Thyroid gland (tissue), 4 donors: ENCODE measurements at regions not wholly inside any gene's neighbourhood (a gene's known extent, or its start where the extent isn't known, plus 50 kb on each side); places are given as distances from the start of the nearest gene placed in this dataset.

ENCODE experiments used
- DNase-seq, 2 donors: peaks; one replicate each; pipeline ENCODE4 v3.0.0-alpha.2; 2019
- H3K27ac ChIP-seq, 3 donors: fragments of 200-600 bp; sonication (generic); 1 replicate in 2 of 3; 2 replicates in 1 of 3; pipeline ENCODE4 v1.5.1; 2016 to 2019; ENCODE audit warnings: mild to moderate bottlenecking in 1 of 3, moderate library complexity in 1 of 3
- H3K27me3 ChIP-seq: fragments of 200-600 bp; sonication (generic); one replicate; pipeline ENCODE4 v1.5.1; 2019
- H3K36me3 ChIP-seq, 2 donors: fragments of 200-600 bp; sonication (generic); one replicate each; pipeline ENCODE4 v1.5.1; 2016 to 2019
- H3K4me1 ChIP-seq, 2 donors: fragments of 200-600 bp; sonication (generic); one replicate each; pipeline ENCODE4 v1.5.1; 2017 to 2019
- H3K4me3 ChIP-seq, 3 donors: fragments of 200-600 bp; sonication (generic); replicated peaks in 1 of 3; 1 replicate in 2 of 3; 2 replicates in 1 of 3; pipeline ENCODE4 v1.5.1; 2016; ENCODE audit warnings: mild to moderate bottlenecking in 1 of 3
- H3K9me3 ChIP-seq: fragments of 200-600 bp; sonication (generic); one replicate; pipeline ENCODE4 v1.5.1; 2017
- POLR2A ChIP-seq, 2 donors: fragments of 450-650 bp; IDR thresholded peaks; one replicate each; pipeline ENCODE4 v1.6.1; 2017; ENCODE audit warnings: antibody characterized with exemption in 2 of 2, mild to moderate bottlenecking in 2 of 2, moderate library complexity in 1 of 2
- WGBS, 2 donors: methylation state at CpG; one replicate each; pipeline ENCODE4 v1.1.5; 2017; 5-methylcytosine and 5-hydroxymethylcytosine counted together
- intact Hi-C: fragments of 100-400 bp; cut with DNase I; formaldehyde crosslinking; loops from one replicate; pipeline ENCODE4 v1.15.1; 2023
- TF ChIP-seq, protein P1 (sequence below), 6 experiments: fragments of 200-600 bp in 3 of 6; fragments of 450-650 bp in 3 of 6; sonication (generic) in 3 of 6; IDR thresholded peaks; one replicate each; pipeline ENCODE4 v1.5.1; 2016 to 2019; ENCODE audit warnings: antibody characterized with exemption in 6 of 6, mild to moderate bottlenecking in 2 of 6, inconsistent platforms in 1 of 6, moderate library complexity in 1 of 6

DNA sequence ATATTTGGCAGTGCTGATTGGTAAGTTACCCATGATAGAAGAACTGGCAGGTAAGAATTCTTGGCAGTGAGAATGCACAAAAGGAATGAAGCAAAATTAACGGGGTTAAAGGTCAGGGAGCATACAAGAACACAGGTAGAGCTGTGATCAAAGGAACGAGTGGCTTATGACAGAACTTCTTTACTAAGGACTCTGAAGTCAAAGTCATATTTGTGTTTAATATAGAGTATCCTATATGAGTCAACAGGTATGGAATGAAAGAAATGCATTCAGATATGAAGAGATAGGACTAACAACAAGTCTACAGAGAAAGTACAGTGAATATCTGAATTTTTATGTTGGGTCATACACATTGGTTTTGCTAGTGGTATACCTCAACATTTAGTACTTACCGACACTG is 209.0 kb upstream of the CITED2 start:
- H3K36me3 ChIP-seq, result no peaks in the 10 kb centered on the region
- no peak for TF ChIP-seq POLR2A (IDR thresholded peaks at IDR 0.05)
- TF ChIP-seq, protein P1, sequence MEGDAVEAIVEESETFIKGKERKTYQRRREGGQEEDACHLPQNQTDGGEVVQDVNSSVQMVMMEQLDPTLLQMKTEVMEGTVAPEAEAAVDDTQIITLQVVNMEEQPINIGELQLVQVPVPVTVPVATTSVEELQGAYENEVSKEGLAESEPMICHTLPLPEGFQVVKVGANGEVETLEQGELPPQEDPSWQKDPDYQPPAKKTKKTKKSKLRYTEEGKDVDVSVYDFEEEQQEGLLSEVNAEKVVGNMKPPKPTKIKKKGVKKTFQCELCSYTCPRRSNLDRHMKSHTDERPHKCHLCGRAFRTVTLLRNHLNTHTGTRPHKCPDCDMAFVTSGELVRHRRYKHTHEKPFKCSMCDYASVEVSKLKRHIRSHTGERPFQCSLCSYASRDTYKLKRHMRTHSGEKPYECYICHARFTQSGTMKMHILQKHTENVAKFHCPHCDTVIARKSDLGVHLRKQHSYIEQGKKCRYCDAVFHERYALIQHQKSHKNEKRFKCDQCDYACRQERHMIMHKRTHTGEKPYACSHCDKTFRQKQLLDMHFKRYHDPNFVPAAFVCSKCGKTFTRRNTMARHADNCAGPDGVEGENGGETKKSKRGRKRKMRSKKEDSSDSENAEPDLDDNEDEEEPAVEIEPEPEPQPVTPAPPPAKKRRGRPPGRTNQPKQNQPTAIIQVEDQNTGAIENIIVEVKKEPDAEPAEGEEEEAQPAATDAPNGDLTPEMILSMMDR (IDR thresholded peaks at IDR 0.05), result no peak
- H3K27ac ChIP-seq, result peak overlapping the region in 1 of 3 donors; percentile 27
- no peak for DNase-seq
- WGBS, 2 donors, result 49 to 55% methylated on average over 3 of the region's 3 CpGs
- intact Hi-C loops, result no loop called here
- H3K9me3 ChIP-seq, result no peaks in the 10 kb centered on the region
- H3K4me3 ChIP-seq, result no peak overlapping the region
- H3K4me1 ChIP-seq, result peaks cover 8 to 28% of the 10 kb centered on the region in 2 donors
- no peaks in the 10 kb centered on the region for H3K27me3 ChIP-seq

GRCh38 chr6:139582956-139583355 is 208.5 kb upstream of the CITED2 start:
- Histone ChIP-seq H3K4me1 (peaks cover 10 to 28% of the 10 kb centered on the region in 2 donors), H3K4me3 (no peak overlapping the region), H3K27ac (peak overlapping the region in 1 of 3 donors; percentile 27), H3K9me3 (no peaks in the 10 kb centered on the region), H3K36me3 (no peaks in the 10 kb centered on the region), H3K27me3 (no peaks in the 10 kb centered on the region)
- TF ChIP-seq POLR2A (IDR thresholded peaks at IDR 0.05), result no peak
- TF ChIP-seq, protein P1 (IDR thresholded peaks at IDR 0.05), result no peak
- intact Hi-C loops, result no loop called here
- no peak for DNase-seq
- 96 to 98% methylated on average over 2 of the region's 2 CpGs for WGBS, 2 donors

- Histone ChIP-seq H3K4me1 (peaks cover 13 to 29% of the 10 kb centered on the region in 2 donors), H3K27ac (no peak overlapping the region), H3K36me3 (no peaks in the 10 kb centered on the region), H3K4me3 (no peak overlapping the region), H3K27me3 (no peaks in the 10 kb centered on the region), H3K9me3 (no peaks in the 10 kb centered on the region)
- TF ChIP-seq, protein P1 (IDR thresholded peaks at IDR 0.05), result no peak
- TF ChIP-seq POLR2A (IDR thresholded peaks at IDR 0.05), result no peak
- intact Hi-C loops, result no loop called here
- no peak for DNase-seq
Measured at GRCh38 chr6:139581485-139581865, 207.0 kb upstream of the CITED2 start.

- no peak overlapping the region for H3K4me3 ChIP-seq
- 77 to 86% methylated on average over 9 of the region's 9 CpGs for WGBS, 2 donors
- TF ChIP-seq, protein P1 (IDR thresholded peaks at IDR 0.05), result no peak
- H3K27me3 ChIP-seq, result no peaks in the 10 kb centered on the region
- H3K27ac ChIP-seq, result no peak overlapping the region
- peaks cover 13 to 22% of the 10 kb centered on the region in 2 donors for H3K4me1 ChIP-seq
- no peaks in the 10 kb centered on the region for H3K9me3 ChIP-seq
- intact Hi-C loops, result no loop called here
- no peak for DNase-seq
- H3K36me3 ChIP-seq, result no peaks in the 10 kb centered on the region
Measured at GRCh38 chr6:139580592-139581484, 206.4 kb upstream of the CITED2 start.
